ENCODE measurements at regions not wholly inside any gene's neighbourhood (a gene's known extent, or its start where the extent isn't known, plus 50 kb on each side); places are given as distances from the start of the nearest gene placed in this dataset.

DNA sequence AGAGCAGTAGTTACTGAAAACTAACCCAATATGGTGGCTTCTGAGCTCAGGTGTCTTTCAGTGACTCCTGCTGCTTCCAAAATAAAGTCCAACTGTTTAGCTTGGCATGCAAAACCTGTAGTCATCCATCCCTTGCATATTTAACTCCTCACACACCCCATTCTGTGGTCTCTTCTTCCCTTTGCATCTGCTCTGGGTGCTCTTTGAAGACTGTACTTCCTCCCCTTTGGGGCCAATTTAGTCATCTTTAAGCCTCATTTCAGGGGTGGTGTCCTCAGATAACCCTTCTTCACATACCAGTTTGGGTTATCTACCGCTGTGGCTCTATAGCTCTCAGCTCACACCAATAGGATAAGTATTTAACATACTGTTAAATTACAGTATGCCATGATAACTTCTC, 209.9 kb upstream of the DMRT1 start:
- DNase-seq = no peak

DNA sequence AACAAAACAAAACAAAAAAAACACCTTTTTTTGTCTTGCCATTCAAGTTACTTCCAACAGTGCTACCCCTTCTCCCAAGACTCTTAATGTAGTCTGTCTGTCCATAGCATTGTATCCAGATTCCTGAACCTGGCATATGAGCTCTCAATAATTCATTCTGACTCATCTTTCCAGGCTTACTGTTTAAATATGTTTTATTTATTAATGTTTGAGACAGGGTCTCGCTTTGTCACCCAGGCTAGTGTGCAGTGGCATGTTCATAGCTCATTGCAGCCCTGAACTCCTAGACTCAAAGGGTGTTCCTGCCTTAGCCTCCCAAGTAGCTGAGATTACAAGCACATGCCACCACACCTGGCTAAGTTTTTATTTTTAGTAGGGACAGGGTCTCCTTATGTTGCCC, 208.0 kb upstream of the DMRT1 start:
- DNase-seq = no peak

DNA sequence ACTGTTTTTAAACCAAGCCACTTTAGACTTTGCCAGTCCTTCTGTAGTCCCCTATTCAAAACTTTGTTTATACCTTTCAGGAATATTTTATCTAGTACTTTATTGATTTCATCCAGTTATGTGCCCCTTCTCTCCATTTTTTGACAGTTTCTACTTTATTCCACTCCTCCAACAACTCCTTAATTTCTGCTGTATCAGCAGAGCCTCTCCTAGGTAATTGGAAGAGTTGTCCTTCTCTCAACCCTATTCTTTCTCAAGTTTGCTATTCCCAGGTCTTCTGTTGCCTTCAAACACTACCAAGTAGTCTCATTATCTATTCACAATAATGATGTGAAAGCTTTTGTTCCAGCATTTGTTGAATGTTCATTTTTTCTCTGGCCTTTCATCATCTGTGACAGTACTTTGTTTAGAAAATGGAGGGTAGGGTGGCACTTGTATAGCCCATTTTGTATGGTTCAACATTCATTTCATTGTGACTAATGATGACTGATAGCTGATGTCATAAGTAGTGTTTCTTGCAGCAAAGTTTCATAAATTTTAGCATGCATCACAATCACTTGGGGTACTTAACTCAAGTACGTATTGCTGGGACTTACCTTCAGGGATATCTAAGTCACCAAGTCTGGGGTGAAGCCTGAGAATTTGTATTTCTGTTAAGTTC, 204.4 kb upstream of the DMRT1 start:
- no peak for DNase-seq

DNA sequence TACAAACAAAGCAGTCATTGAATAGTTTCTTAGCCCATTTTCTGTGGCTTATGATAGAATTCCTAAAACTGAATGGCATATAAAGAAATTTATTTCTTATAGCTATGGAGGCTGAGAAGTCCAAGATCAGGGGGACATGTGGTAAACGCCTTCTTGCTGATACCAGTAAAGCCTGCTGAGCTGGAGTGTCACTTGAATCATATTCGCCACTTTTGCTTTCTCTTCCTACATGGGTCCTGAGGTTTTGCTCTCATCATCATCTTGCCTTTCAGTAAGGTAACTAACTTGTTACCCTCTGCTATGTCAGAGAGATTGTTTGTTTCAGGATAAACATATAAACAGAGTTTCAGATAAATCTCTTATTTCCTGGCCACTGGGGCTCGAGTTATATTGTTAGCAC, 203.3 kb upstream of the DMRT1 start:
- DNase-seq = no peak

DNA sequence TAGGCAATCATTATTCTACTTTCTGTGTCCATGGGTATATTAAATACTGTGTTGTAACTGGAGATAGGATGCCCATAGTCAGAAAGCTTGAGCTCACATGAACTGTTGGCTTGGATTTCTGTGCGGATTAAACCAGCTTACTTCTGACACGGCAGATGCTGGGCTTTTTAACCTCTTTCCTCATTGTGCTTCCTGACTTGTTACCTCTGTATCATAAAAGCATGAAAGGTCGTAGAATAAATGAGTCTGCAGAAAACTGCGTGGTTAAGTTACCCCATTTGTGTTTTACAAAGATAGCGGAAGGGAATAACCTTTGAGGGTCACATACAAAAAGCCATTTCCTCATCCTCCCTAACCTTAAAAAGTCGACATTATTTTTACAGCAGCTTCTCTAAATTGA, 199.5 kb upstream of the DMRT1 start:
- no peak for DNase-seq

DNA sequence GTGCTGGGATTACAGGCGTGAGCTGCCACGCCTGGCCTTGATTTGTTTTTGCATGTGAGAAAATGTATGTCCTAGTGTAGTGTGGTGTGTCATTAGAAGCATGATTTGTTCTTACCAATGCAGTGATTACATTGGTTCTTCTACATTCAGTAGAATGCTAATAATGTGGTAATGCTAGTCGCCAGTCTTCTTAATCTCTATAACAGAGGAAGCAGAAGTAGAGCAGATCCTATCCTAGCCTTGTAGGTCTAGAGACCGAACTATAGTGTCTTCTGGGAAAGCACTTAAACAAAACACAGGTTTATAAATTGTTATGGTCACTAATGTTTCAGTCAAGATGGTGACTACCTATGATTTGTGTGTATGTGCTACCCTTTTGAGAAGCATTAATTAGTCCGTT, 197.5 kb upstream of the DMRT1 start:
- DNase-seq = no peak

DNA sequence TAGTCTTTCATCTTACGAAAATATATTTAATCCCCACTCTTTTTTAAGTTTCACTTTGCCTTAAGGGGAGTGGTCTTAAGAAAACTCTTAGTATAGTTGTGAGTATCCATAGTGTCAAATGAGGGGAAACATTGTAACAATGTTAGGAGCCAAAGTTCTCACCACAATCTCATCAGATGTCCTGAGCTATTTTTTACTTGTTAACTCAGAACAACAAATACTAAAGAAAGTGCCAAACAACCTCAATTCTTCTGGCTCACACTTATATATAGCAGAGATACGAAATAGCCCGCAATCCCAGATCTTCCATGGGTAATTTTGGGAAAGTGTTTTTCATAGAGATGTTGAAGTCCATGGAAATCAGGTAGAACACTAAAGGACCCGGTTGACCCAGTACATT, 194.0 kb upstream of the DMRT1 start:
- DNase-seq = no peak

DNA sequence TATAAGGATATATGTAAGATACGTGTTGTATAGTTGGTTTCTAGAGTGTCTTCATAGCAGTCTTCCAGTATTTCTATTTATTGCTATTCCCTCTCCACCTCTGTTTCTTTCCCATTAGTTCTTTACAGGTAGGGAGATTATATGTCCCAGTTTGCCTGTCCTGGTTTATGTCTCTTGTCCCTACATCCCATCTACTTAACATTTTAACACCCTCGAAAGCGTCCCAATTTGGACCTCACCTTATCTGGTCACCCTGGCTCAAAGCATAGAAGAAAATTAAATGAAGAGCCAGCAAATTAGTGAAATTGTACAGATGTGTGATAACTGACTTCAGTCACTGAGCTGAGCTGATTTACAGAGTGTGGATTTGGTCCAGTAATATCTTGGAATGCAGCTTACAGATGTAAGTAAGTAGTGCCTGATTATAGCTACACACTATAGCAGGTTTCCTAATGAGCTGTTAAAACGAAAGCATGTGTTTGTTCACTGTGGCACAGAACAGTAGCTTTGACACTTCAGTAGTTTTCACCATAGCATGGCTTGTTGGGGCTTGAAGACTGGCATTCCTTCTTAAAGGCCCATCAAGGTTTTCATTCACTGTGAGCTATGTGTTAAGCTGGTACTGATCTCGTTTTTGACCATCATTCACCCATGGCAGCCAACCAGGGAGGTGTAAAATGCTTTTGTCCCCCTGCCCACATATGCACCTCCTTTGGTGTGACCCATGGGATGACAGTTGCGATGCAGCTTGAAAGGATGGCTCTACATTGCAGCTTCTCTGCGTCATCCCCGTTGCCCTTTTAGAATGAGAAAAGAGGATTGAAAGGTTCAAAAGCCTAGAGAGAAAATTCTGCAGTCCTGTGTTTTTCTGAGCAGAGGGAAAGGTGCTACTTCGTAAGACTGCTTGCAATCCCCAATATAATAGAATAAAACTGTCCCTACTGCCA, 192.1 kb upstream of the DMRT1 start:
- DNase-seq = no peak

DNA sequence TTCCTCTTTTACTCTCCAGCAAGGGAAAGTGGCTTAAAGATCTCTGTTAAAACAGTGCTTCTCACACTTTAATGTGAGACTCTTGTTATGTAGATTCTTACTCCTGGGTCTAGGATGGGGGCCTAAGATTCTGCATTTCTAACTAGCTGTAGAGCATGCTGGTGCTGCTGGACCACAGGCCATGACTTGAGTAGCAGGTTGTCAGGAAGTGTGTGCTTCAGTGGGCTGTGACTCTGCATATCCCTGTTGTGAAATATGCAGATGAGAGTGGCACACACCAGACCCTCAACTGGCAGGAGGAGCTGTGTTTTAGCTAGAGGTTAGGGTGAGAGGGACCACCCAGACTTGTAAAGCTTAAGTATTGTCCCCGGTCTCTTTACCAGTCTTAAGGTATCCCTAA, 191.1 kb upstream of the DMRT1 start:
- no peak for DNase-seq

DNA sequence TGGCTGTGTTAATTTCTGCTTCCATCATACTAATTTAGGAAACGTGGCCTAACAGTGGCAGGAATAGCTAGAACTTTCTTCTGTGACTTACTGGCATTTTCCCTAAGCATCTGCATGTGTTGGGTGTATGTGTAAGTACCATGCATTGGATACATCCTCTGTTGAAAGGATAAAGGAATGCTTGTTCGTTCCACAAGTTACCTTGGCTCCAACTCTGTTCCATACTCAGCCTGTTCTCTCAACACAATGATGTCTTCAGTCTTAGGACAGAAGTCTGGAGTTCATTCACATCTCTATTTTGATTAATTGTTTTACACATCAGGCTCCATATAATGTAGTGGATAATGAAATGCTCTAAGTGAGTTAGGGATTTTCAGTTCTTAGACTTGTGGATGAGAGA, 190.1 kb upstream of the DMRT1 start:
- DNase-seq = no peak

DNA sequence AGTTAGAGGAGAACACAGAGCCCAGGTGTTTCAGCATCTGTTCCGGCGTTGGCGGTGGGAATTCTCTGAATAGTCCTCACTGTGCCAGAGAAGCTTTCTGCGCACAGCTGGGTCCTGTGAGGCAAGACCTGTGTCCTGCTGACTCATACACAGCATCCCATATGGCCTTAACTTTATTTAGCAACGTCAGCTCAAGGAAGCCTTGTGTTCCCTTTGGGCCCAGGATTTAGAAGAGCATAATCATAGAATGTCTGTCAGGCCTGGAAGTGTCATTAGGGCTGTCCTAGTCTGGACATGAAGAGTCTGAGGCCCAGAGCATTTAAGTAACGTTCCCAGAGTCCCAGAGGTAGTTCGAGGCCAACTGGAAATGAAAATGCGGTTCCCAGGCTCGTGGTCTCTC, 188.6 kb upstream of the DMRT1 start:
- peak; percentile 57 for DNase-seq

DNA sequence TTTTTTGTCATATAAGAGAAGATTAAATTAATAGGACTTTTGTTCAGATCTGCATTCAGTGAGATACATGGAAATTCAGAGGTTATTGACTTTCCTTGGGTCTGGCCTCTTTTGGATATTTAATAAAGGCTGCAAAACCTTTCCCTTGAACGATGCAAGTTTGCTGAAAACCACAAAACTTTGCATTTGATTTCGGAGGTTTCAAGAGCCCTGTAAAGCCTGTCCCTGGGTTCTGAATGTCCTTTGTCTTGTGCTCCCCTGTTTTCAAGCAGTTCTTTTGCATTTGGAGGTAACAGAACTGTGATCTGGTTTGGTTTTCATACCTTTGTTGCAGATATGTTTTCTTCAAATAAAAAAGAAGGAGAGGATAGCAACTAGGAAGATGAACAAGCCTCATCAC, 188.1 kb upstream of the DMRT1 start:
- no peak for DNase-seq

DNA sequence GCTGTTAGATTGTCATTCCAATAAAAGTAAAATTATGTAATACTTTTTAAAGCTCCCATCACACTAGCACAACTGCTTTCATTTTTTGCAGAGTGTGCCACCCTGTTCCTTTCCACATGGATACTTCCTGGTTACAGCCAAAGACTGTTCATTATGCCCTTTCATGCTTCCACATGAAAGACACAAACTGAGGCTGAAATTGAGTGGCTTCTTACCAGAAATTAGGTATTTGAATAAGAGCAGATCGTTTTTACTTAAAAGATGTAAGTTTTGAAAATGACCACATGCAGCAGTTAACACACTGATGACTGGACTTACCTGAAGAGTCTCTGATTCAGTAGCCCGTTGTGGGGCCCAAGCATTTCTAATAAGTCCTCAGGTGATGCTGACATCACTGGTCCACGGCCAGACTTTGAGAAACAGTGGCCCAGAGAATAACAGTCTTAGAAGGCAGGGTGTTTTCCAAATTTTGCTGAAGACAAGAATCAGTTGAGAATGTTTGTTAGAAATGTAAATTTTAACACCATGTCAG, 187.6 kb upstream of the DMRT1 start:
- no peak for DNase-seq

DNA sequence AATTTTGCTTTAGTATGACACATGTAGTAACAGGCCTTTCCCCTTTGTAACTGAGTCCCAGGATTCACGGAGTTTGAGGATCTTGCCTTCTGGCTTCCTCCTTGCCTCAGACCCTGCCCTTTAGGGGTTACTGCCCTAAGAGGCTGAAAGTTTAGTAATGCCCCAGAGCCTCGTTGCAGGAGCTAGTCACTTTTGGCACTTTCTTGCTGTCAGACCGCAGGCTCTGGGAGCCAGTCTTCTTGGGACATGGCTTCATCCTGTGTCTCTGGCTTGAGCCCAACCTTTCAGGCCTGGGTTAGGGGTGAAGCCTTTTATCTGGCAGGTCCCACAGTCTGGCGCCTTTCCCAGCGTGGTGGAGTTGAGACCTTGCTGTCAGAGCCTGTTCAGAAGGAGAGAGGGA, 185.6 kb upstream of the DMRT1 start:
- DNase-seq = no peak

DNA sequence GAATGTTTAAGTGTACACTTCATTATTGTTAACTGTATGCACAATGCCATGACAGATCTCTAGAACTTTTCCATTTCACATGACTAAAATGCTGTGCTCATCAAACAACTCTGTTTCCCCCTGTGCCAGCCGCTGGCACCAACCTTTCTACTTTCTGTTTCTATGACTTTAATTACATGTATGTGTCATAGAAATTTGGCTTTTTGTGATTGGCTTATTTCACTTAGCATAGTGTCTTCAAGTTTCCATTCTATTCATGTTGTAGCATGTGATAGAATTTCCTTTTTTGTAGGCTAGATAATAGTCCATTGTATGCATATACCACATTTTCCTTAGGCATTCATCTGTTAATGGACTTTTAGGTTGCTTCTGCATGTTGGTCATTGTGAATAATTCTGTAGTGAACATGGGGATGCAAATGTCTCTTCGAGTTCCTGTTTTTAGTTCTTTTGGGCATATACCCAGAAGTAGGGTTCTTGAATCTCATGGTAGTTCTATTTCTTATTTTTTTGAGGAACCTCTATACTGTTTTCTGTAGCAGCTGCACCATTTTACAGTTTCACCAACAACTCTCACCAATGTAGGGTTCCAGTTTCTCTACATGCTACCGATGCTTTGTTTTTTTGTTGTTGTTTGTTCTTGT, 184.4 kb upstream of the DMRT1 start:
- DNase-seq = no peak

DNA sequence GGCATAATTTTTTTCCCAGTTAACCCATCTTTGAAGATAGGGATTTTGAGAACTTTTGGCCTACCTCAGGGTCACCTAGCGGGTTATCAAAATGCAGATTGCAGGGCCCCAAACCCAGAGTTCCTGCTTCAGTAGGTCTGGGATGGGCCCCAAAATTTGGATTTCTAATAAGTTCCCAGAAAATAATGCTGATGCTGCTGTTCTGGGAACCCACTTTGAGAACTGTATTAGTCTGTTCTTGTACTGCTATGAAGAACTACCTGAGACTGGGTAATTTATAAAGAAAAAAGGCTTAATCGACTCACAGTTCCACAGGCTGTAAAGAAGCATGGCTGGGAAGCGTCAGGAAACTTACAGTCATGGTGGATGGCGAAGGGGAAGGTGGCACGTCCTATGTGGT, 182.2 kb upstream of the DMRT1 start:
- no peak for DNase-seq

DNA sequence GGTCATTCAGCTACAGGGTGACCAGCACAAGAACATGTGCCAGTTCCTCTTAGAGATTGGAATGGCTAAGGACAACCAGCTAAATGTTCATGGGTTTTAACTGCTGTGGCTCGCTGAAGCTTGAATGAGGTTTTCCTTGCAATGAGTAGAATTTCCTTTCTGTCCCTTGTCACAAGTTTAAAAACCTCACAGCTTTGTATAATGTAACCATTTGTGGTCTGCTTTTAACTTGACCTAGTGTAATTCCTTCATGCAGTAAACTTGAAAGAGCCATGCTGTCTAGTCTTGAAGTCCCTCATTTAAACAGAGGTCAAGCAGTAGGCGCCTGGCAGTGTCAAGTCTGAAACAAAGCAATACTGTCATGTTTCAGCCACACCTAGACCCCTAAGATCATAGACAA, 181.3 kb upstream of the DMRT1 start:
- no peak for DNase-seq

DNA sequence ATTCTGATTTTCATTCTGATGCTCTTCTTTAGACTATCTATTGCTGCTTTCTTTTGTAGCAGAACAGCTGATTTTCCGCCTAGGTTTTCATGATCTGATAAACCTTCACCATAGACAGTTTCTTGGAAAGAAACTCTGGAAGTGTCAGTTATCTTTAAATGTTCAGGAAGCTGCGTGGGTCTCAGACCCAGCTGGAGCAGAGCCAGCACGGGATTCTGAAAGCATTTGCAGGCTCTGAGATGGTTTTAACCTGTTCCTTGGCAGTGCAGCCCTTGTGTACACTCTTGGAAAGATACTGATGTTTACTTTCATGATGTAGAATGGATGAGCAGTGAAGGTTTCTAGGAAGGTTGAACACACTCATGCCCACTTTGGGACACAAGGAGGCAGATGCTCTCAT, 178.0 kb upstream of the DMRT1 start:
- no peak for DNase-seq

DNA sequence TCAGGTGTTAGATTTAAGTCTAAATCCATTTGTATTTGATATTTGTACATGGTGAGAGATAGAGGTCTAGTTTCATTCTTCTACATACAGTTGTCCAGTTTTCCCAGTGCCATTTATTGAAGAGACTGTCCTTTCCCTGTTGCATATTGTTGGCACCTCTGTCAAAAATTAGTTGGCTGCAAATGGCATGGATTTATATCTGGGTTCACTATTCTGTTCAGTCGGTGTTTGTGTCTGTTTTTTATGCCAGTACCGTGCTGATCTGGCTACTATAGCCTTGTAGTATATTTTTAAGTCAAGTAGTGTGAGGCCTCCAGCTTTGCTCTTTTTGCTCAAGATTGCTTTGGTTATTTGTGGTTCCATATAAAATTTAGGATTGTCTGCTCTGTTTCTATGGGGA, 176.2 kb upstream of the DMRT1 start:
- DNase-seq = no peak

DNA sequence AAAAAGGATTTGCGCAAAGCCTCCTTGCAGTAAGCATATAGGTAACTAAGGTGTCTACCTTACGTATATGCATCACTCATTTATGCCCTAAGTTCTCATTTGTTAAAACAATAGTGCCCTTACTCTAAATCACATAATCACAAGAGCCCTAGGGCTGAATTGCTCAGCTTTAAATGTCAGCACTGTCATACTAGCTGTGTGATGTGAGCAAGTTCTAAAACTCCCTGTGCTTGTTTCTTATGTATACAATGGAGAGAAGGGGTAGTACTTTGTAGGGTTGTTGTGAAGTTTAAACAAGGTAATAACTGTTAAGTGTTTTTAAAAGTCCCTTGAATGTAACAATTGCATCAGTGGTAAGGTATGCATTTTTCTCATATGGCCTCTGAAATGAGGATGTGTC, 169.5 kb upstream of the DMRT1 start:
- DNase-seq = no peak

DNA sequence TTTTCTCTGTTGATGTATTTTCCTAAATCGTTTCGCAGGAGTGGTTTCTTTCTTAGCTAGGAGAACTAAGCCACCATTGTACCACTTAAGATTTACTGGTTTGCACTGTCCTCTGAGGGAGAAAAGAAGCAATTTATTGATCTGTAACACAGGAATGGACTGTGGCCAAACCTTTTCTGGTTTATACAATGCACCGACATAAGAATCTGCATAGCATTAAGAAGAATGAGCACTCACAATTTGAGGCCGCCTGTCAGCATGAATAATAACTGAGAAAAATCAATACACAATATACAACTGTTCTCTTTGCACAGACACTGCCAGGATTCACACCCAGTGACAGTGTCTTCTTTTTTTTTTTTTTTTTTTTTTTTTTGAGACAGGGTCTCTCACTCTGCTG, 168.6 kb upstream of the DMRT1 start:
- DNase-seq = no peak

DNA sequence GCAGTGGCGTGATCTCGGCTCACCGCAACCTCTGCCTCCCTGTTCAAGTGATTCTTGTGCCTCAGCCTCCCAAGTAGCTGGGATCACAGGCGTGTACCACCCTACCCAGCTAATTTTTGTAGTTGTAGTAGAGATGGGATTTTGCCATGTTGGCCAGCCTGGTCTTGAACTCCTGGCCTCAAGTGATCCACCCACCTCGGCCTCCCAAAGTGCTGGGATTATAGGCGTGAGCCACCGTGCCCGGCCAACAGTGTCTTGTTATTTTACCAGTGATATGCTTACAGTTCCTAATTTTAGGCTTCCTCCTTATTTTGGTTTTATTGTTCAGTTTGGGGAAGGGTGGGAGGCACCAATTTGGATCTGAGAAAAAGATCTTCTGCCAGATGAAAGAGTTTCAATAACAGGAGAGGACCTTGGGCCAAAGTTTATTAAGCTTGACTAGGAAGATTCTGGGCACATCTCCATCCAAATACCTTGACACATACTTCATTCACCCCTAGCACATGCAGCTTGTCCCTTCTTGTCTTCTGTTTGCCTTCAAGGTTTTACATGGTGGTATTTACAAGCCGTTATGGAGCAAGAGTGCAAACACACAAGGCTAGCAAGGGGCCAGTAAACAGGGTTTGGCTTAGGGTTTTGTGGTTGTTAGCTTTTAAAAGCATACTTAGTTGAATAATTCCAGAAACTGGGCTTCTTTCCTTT, 168.1 kb upstream of the DMRT1 start:
- DNase-seq = no peak

DNA sequence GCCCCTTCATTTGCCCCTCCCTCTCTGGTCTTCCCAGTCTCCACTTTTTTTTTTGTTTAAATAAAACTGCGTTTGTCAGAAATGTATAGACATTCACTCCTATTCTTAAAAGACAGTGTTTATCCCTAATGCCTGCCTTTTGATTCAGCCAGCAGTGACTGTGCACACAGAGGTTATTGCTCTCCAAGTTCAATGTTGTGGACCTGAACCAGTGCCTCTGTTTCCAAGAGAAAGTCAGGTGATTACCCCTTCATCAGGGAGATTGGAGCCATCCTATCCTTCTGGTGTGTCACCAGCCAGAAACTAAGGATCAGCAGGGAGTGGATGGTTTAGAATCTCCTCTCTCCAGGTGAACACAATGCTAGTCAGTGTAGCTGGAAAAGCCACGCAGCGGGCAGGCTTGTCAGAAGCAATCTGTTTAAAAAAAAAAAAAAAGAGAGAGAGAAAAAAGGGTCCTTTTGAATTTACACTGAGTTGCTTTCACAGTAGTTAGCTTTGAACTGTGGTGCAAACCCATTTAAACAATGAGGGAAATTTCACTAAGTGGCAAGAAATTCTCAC, 167.5 kb upstream of the DMRT1 start:
- DNase-seq = no peak
